Breast epithelium (tissue), 3 donors: ENCODE measurements at regions not wholly inside any gene's neighbourhood (a gene's known extent, or its start where the extent isn't known, plus 50 kb on each side); places are given as distances from the start of the nearest gene placed in this dataset.
"Not testable (repeated sequence)": the region's sequence is repeated elsewhere in the genome, so short reads cannot be mapped to it uniquely, and the experiment has no call there.

Experiments used
- CTCF ChIP-seq, 3 donors: fragments of 450-650 bp; IDR thresholded peaks; one replicate each; pipeline ENCODE4 v1.5.1; 2016 to 2017; ENCODE audit warnings: antibody characterized with exemption in 3 of 3, mild to moderate bottlenecking in 3 of 3, moderate library complexity in 3 of 3
- POLR2AphosphoS5 ChIP-seq, 3 donors: sonication (generic); formaldehyde crosslinking; IDR thresholded peaks; one replicate each; pipeline ENCODE4 v1.6.1; 2017; ENCODE audit warnings: antibody characterized with exemption in 3 of 3

- TF ChIP-seq CTCF, POLR2AphosphoS5 (IDR thresholded peaks at IDR 0.05): not testable (repeated sequence)
These were observed 512.1 kb upstream of the ADGRB3 start for GRCh38 chr6:68122975-68123374.
